Spleen (tissue), 7 donors: ENCODE measurements at regions not wholly inside any gene's neighbourhood (a gene's known extent, or its start where the extent isn't known, plus 50 kb on each side); places are given as distances from the start of the nearest gene placed in this dataset.

Experiments
- POLR2A ChIP-seq, 3 donors: fragments of 450-650 bp; IDR thresholded peaks; one replicate each; pipeline ENCODE4 v1.5.1; 2017; ENCODE audit warnings: antibody characterized with exemption in 3 of 3, mild to moderate bottlenecking in 1 of 3
- POLR2AphosphoS5 ChIP-seq, 3 donors: sonication (generic); formaldehyde crosslinking; IDR thresholded peaks; one replicate each; pipeline ENCODE4 v1.5.1; 2017; ENCODE audit warnings: antibody characterized with exemption in 3 of 3
- TF ChIP-seq, protein P1 (sequence below), 11 experiments: fragments of 200-600 bp in 7 of 11; fragments of 450-650 bp in 4 of 11; sonication (generic) in 4 of 11; IDR thresholded peaks in 8 of 11; conservative IDR thresholded peaks in 3 of 11; 1 replicate in 7 of 11; 2 replicates in 4 of 11; pipeline versions ENCODE4 v1.4.0 to v1.8.0; 2016 to 2021; ENCODE audit warnings: antibody characterized with exemption in 11 of 11, inconsistent platforms in 4 of 11, mild to moderate bottlenecking in 1 of 11
- donor health status: DM: no; HTN: no; CAD: no; lungs with moderate emphysema.
- donor health status: DM: no; HTN: no; CAD: no.
- donor health status: DM: no; HTN: no; CAD: no.

DNA sequence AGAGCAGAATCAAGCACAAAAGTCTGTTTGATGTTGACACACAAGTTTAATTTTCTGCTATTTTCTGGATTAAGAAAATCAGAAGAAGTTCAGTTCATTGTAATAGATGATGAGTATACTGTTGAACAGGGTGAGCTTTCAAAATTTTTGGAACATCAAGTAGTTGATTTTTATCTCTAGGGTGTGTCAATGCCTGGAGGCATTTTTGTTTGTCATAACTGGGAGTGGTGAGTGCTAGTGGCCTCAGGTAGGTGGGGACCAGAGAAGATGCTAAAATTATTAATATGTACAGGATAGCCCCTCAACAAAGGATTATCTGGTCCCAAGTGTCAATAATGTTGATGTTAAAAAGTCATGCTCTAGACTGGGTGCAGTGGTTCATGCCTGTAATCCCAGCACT is 279.7 kb upstream of the GNPDA2 start:
- TF ChIP-seq POLR2A (IDR thresholded peaks at IDR 0.05) (no peak), POLR2AphosphoS5 (IDR thresholded peaks at IDR 0.05) (no peak)
- TF ChIP-seq, protein P1, sequence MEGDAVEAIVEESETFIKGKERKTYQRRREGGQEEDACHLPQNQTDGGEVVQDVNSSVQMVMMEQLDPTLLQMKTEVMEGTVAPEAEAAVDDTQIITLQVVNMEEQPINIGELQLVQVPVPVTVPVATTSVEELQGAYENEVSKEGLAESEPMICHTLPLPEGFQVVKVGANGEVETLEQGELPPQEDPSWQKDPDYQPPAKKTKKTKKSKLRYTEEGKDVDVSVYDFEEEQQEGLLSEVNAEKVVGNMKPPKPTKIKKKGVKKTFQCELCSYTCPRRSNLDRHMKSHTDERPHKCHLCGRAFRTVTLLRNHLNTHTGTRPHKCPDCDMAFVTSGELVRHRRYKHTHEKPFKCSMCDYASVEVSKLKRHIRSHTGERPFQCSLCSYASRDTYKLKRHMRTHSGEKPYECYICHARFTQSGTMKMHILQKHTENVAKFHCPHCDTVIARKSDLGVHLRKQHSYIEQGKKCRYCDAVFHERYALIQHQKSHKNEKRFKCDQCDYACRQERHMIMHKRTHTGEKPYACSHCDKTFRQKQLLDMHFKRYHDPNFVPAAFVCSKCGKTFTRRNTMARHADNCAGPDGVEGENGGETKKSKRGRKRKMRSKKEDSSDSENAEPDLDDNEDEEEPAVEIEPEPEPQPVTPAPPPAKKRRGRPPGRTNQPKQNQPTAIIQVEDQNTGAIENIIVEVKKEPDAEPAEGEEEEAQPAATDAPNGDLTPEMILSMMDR (IDR thresholded peaks at IDR 0.05 in 8 of 11, conservative IDR thresholded peaks at IDR 0.05 in 3 of 11) = no peak
